Right ventricle myocardium inferior (tissue), 1 donor: ENCODE measurements at regions not wholly inside any gene's neighbourhood (a gene's known extent, or its start where the extent isn't known, plus 50 kb on each side); places are given as distances from the start of the nearest gene placed in this dataset.

ENCODE experiments used
- ATAC-seq: fragments of 200-7000 bp; cut with Tn5 transposase; one replicate; pipeline ENCODE4 v1.9.1; 2020; ENCODE audit warnings: mild to moderate bottlenecking, moderate library complexity
- DNase-seq: peaks from one replicate; pipeline ENCODE4 v3.0.0; 2021; ENCODE audit errors: missing footprints
- intact Hi-C: fragments of 100-400 bp; cut with DNase I; formaldehyde crosslinking; loops from one replicate; pipeline ENCODE4 v1.11.0; 2022
- donor health status: DM: no; HTN: yes; CAD: no; lungs with severe emphysema.

- ATAC-seq (peak; percentile 92), DNase-seq (no peak)
- intact Hi-C loops, result no loop called here
These were observed 579.2 kb upstream of the RGS18 start for GRCh38 chr1:191579019-191579418.

- DNase-seq (no peak), ATAC-seq (no peak)
- intact Hi-C loops, result no loop called here
These were observed 576.1 kb upstream of the RGS18 start for GRCh38 chr1:191582169-191582568.

- ATAC-seq (no peak), DNase-seq (no peak)
- intact Hi-C loops, result no loop called here
These were observed 573.2 kb upstream of the RGS18 start for GRCh38 chr1:191585095-191585494.

- DNase-seq (no peak), ATAC-seq (no peak)
- intact Hi-C loops, result no loop called here
These were observed 569.4 kb upstream of the RGS18 start for GRCh38 chr1:191588905-191589304.

- intact Hi-C loops, result no loop called here
- DNase-seq, result no peak
- ATAC-seq, result no peak
These were observed 568.7 kb upstream of the RGS18 start for GRCh38 chr1:191589536-191589935.

- intact Hi-C loops, result no loop called here
- DNase-seq (no peak), ATAC-seq (no peak)
These were observed 567.7 kb upstream of the RGS18 start for GRCh38 chr1:191590578-191590977.

GRCh38 chr1:191592039-191592438 is 566.2 kb upstream of the RGS18 start:
- intact Hi-C loops, result no loop called here
- DNase-seq (no peak), ATAC-seq (no peak)

GRCh38 chr1:191592907-191593306 is 565.4 kb upstream of the RGS18 start:
- ATAC-seq (no peak), DNase-seq (no peak)
- intact Hi-C loops, result no loop called here

- ATAC-seq (no peak), DNase-seq (no peak)
- intact Hi-C loops, result no loop called here
These were observed 563.1 kb upstream of the RGS18 start for GRCh38 chr1:191595170-191595569.

- no peak for ATAC-seq
- DNase-seq, result no peak
- intact Hi-C loops, result no loop called here
These were observed 549.9 kb upstream of the RGS18 start for GRCh38 chr1:191608367-191608766.

GRCh38 chr1:191609305-191609704 is 549.0 kb upstream of the RGS18 start:
- DNase-seq (no peak), ATAC-seq (no peak)
- intact Hi-C loops, result no loop called here

- DNase-seq (no peak), ATAC-seq (no peak)
- intact Hi-C loops, result no loop called here
These were observed 543.0 kb upstream of the RGS18 start for GRCh38 chr1:191615101-191615821.

GRCh38 chr1:191618181-191618580 is 540.1 kb upstream of the RGS18 start:
- intact Hi-C loops, result no loop called here
- no peak for ATAC-seq
- no peak for DNase-seq

GRCh38 chr1:191620883-191621282 is 537.4 kb upstream of the RGS18 start:
- ATAC-seq, result no peak
- intact Hi-C loops, result no loop called here
- DNase-seq, result no peak

GRCh38 chr1:191624044-191624443 is 534.2 kb upstream of the RGS18 start:
- ATAC-seq, result no peak
- intact Hi-C loops, result no loop called here
- DNase-seq, result no peak

GRCh38 chr1:191629836-191630235 is 528.4 kb upstream of the RGS18 start:
- DNase-seq, result no peak
- ATAC-seq, result no peak
- intact Hi-C loops, result no loop called here

- ATAC-seq, result no peak
- no peak for DNase-seq
These were observed 523.3 kb upstream of the RGS18 start for GRCh38 chr1:191634801-191635508.

GRCh38 chr1:191636345-191636744 is 521.9 kb upstream of the RGS18 start:
- no peak for ATAC-seq
- intact Hi-C loops, result no loop called here
- no peak for DNase-seq

More at GRCh38 chr1:191634801-191635508, 523.3 kb upstream of the RGS18 start:
- intact Hi-C loops, result no loop called here

- ATAC-seq, result no peak
- intact Hi-C loops, result no loop called here
- no peak for DNase-seq
These were observed 516.6 kb upstream of the RGS18 start for GRCh38 chr1:191641420-191642260.

- DNase-seq (no peak), ATAC-seq (no peak)
- intact Hi-C loops, result no loop called here
These were observed 515.2 kb upstream of the RGS18 start for GRCh38 chr1:191643060-191643459.
